GM18507 (cell line): ENCODE measurements at regions not wholly inside any gene's neighbourhood (a gene's known extent, or its start where the extent isn't known, plus 50 kb on each side); places are given as distances from the start of the nearest gene placed in this dataset.
"Not testable (repeated sequence)": the region's sequence is repeated elsewhere in the genome, so short reads cannot be mapped to it uniquely, and the experiment has no call there.

Experiments
- DNase-seq: peaks from one replicate; pipeline ENCODE4 v3.0.0; 2011; ENCODE audit warnings: low read depth; ENCODE audit not compliant: insufficient read length; ENCODE audit errors: extremely low spot score
- FAIRE-seq: peaks from 2 replicates; lab custom pipeline; 2011; peaks lifted over from hg19 to GRCh38; lab: Jason Lieb, UNC

DNA sequence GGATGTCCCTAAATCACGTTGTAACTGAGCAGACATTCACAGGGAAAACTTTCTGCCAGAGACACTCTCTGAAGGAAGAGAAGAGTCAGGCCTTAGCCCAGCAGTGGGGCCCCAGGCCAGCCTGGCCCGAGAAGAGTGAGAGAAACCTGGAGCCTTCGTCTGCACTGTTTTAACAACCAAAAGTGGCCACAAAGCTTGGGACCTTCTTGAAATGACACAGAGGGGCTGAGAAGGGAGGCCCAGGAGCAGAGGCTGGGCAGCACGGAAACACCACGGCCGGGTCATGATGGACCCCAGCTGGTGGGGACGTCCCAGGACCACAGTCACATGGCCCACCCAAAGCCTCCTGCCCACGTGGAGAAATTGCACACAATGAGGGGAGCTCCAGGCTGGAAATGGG is 126.8 kb upstream of the THBS2 start:
- DNase-seq (no peak), FAIRE-seq (no peak)

DNA sequence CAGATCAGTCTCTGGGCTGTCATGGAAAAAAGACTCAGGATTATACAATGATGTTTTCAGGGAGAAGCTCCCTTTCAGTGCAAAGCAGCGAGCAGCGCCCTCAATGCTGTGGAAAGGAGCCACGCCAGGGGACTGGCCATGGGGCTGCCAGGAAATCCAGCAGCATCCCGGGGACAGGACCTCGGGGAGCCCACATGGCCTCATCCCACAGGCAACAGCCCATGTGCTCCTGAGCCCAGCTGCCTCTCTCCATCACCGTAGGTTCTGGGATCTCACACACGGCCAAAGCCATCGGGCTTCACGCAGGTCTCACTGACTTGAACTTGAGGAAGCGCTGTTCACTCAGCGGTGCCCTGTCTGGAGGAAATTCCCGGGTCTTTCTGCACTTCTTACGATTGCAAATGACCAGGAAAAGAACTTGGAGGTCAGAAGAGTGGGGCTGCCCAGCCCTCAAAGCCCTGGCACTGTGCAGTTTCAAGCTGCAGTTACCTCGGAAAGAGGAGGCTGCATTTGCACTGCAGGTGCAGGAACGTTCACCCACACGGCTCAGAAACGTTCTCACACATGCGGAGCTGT is 125.9 kb upstream of the THBS2 start:
- DNase-seq: no peak
- no peak for FAIRE-seq

DNA sequence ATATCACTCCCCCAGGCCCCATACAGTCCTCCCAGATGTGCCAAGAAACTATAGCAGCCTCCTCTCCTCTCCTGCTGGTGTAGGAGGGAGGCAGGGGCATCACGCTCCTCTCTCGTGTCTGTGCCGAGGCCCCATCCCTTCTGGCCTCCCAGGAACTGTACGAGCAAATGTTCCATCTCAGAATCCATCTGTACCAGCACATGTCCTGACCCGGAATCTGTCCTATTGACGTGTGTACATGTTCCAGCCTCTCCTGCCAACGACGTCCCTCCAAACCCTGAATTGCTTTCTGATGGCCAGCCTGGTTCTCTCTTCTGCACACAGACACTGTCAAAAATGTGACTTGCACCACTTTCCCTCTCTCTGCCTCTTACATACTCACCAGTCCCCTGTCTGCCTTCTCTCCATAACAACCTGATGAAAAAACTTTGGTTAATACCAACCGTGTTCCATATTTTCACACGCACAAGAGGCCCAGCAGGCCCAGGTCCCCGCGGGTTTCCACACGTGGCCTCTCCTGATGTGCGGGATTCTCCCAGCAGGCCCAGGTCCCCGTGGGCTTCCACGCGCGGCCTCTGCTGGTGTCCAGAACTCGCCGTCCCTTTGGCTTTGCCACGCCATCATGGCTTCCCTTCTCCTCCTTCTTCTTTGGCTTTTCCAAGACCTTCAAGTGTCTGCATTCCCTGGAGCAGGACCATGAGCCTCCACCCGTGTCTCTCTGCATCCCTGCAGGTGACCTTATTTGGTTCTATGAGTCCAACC is 125.2 kb upstream of the THBS2 start:
- DNase-seq (no peak), FAIRE-seq (no peak)

DNA sequence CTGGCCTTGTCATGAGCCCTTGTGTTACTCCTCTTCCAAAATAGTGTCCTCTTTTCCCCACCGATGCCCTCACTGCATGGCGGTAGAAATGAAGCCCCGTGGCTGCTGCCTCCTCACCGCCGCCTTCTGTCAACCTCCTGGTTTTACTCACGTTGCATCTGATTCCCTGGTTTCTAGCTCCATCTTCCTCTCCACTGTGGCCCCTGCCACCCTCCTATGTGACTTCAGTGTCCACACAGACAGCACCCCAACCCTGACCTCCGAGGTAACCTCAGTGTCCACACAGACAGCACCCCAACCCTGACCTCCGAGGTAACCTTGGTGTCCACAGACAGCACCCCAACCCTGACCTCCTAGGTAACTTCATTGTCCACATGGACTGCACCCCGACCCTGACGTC is 122.8 kb upstream of the THBS2 start:
- FAIRE-seq: no peak
- no peak for DNase-seq

DNA sequence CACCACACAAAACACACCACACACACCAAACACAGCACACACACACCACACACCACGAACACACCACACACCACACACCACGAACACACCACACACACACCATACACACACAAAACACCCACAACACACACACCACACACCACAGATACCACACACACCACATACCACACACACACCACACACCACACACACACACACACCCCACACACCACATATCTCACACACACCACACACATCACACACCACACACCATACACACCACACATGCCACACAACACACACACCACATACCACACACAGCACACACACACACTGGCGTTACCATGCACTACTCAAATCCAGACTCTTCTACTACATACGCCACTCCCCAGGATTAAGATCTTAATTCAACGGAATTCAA is 118.9 kb upstream of the THBS2 start:
- FAIRE-seq (no peak), DNase-seq (no peak)

DNA sequence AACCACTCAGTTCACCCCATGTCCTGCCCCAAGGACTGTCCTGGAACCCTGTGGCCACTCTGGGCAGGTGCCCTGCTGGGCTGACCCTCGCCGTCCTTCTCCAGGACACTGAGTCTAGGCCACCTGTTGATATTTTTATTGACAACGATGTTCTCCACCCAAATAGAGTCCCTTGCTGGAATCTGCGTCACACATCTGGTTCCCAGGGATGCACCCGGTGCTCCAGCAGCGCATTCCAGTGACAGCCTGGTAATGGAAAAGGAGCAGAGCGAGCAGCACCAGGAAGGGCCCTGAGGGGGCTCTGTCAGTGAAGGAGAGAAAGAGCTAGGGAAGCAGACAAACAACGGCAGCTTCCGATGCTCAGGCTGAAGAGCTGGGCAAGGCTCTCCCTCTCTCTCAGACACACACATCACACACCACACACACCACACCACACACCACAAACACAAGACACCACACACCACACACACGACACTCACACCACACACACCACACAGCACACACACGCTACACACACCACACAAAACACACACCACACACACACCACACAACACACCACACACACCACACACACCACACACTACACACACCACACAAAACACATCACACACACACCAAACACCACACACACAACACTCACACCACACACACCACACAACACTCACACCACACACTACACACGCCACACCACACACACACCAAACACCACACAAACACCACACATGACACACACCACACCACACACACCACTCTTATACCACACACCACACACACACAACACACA is 117.9 kb upstream of the THBS2 start:
- DNase-seq (no peak), FAIRE-seq (peak; percentile 26)

DNA sequence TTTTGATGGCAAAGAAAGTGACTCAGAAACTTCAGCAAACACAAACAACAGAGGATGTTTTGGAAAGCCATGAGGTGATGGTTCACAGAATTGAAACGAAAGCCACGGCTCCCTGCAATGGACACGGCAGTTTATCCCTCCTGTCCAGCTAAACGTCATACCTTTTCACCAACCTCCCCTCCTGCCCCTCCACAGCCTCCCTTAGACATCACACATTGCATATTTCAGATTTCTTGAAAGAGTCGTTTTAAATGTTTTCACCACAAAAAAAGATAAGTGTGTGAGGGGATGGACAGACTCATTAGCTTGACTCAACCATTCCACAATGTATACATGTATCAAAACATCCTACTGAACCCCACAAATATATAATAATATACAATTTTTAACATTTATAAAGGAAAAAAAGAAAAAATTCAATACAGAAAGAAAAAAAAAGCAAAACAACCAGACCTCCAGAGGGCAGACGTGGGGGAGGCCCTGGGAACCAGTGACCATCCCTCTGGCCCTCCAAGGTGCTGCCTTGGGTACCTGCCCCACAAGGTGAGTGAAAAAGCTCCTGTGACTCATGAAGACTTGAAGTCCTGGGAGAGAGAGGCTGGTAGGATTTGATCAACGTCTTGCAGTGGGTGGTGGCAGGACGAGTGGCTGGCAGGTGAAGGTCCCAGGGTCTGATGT is 117.2 kb upstream of the THBS2 start:
- FAIRE-seq (no peak), DNase-seq (no peak)

DNA sequence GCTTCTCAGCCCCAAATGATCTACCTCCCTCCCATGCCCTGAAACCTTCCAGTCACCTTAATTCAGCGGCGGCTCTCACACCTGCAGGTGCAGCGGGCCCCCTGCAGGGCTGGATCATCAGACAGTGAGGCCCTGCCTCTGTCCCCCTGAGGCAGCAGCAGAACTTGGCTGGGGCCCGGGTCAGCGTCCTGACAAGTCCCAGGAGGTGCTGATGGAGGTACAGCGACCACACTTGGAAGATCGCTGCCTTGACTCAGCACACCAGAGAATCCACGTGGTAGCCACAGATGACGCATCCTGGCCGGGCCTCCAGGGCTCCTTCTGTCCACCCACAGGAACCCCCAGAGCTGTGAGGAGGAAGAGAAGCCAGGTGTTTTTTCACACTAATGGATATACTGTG is 116.4 kb upstream of the THBS2 start:
- DNase-seq (no peak), FAIRE-seq (no peak)

DNA sequence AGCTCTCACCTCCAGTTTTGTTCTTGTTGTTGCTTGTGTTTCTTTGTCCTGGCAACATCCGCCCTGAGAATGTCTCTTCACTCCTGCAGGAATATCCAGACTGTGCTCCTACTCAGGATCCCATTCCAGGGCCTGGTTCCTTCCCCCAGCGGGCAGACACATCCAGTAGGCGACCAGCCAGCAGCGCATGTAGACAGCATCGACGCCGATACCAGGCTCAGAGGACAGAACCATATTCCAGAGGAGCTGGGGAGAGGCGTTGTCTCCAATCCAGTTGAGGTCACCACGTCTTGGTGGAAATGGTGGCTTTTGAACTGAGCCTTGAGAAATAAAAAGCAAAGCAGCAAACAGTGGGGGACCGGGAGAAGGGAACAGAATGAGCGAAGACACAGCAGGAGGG is 114.6 kb upstream of the THBS2 start:
- DNase-seq: no peak
- FAIRE-seq: no peak

DNA sequence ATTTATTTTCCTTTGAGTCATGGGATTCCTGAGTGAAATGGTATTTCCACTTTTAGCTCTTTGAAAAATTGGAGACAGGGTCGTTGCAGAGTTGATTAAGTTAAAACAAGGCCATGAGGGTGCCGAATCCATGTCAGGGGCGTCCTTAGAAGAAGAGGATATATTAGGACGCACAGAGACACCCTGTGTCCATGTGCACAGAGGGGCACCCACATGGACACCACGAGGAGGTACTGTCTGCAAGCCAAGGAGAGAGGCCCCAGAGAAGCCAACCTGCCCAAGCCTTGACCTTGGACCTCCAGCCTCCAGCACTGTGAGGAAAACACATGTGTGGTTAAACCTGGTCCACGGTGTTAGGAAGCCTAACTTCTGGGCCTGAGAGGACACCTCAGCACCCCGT is 113.9 kb upstream of the THBS2 start:
- no peak for DNase-seq

DNA sequence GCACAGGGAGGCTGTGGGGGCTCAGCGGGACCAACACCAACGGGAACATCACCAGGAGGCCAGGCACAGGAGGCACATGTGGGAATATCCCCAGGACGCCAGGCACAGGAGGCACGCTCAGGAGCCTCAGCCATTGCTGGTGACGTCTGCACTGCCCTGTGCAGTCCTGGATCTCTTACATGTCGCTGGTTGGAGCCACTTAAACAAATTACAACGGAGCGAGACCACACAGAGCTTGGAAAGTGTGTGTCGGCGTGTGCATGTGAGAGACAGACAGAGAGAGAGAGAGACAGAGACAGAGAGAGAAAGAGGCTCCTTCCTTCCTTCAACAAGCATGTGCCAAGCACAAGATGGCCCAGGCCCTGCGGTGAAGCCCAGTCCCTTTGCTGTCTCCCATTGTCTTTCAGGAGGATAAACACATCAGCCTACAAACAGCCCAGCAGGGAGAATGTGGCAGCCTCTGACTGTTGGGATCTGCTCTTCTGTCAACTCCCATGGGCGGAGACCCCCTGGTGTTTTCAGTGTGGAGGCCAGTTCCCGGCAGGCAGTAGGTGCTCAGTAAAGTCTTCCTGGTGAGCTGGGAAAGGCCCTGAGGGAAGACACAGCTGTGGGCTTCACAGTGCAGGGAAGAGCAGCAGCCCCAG is 112.7 kb upstream of the THBS2 start:
- no peak for DNase-seq
- FAIRE-seq: no peak

More for the DNA sequence above, 113.9 kb upstream of the THBS2 start:
- no peak for FAIRE-seq

DNA sequence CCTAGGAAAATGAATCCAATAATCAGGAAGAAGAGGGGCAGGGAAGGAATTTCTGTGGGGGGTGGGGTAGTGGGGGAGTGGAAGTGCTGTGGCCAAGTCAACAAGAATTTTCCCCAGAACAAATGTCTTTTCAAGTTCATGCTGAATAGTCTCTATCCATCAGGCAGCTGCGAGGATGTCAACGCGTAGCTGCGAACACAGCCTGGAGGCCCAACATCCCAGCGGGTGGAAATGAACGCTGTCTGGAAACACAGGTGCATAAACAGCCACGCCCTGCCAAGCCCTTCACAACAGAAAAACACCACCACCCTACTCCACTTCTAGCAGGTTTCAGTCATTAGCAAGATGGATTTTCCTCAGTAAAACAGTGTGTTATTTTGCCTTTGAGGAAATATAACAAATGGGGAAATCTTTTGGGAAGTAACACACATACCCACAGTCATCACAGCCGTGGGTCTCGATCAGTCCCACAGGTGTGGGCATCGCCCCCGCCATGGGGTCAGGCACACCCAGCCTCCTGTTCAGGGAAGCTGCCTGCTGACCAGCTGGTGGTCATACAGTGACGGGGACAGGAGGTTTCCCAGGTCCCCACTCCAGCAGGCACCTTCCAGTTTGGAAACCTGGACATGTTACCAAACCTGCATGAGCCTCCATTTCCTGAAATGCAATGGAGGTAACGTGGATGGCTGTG is 112.1 kb upstream of the THBS2 start:
- no peak for FAIRE-seq
- no peak for DNase-seq

DNA sequence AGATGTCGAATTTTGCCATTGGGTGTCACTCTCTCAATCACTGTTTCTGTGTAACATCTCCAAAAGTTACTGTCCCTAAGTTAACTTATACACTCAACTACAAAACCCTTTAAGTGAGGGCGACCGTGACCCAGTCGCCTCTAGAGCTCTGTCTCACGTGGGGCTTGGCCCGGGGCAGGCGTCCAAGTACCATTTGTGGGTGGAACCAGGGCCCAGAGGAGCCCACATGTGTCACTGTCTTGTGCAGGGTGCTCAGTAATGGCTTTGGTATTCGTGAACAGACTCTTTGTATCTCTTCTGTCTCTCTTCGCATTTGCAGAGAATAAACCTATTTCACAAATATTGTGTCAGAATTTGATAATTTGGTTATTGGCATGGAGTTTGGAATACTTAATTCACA is 109.9 kb upstream of the THBS2 start:
- FAIRE-seq (no peak), DNase-seq (no peak)

DNA sequence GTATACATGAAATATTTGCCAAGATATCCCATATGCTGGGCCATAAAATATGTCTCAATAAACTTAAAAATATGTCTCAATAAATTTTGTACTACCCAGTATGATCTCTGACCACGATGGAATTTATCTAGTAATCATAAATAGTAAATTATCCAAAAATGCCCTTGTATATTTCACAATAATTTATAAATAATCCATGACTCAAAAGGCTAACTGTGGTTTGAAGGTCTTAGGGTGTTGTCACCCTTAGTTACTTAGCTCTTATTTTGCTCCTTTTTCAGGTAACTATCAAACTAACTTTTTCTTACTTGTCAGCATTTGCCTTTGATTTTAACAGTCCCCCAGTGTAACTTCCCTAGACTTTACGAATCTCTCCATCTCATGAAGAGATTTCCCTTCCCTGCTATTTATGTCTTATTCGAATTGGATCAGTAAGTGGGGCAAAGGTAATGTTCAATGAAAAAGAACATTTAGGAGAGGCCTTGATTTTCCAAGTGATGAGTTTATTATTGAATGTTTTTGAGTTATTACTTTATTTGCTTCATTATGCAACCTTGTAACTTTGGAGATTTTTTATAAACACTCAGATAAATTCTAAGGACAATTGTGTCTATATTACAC is 109.0 kb upstream of the THBS2 start:
- DNase-seq: no peak
- no peak for FAIRE-seq

DNA sequence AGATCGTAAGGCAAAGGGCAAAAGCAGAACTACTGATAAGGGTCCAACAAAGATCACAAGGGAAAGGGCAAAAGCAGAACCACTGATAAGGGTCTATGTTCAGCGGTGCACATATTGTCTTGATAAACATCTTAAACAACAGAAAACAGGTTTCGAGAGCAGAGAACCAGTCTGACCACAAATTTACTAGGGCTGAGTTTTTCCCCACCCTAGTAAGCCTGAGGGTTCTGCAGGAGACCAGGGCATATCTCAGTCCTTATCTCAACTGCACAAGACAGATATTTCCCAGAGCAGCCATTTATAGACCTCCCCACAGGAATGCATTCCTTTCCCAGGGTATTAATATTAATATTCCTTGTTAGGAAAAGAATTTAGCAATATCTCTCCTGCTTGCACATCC is 101.4 kb upstream of the THBS2 start:
- not testable (repeated sequence) for FAIRE-seq, DNase-seq

DNA sequence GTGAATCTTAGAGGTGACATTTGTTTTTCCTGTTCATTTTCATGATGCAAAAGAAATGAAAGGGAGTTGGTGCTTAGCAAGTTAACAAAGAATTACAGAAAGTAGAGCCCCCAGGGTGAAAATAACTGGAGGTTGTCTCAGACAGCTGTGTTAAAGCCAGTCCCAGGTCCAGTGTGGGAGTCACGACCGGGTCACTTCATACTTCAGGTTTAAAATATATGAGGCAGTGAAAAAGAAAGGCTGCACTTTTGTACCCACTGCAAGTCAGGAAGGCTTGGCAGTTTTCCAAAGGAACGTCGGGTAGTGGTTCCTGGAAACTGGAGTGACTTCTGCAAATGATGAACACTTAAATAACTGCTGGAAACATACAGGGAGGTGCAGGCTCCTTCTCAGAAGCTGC is 91.5 kb upstream of the THBS2 start:
- FAIRE-seq (no peak), DNase-seq (no peak)

DNA sequence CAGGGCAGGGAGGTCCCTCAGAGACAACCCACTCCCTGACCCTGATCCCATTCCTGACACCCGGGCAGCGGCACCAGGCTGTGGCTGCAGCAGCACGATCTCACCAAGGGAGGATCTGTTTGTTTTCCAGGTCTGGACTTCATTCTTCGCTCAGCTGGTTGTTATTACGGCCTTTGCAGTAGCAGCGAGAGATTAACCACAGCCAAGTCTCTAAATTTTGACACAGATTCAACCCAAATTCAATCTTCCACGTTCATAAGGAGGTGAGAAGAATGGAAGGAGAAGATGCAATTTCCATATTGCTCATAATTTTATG is 91.1 kb upstream of the THBS2 start:
- FAIRE-seq (no peak), DNase-seq (no peak)

DNA sequence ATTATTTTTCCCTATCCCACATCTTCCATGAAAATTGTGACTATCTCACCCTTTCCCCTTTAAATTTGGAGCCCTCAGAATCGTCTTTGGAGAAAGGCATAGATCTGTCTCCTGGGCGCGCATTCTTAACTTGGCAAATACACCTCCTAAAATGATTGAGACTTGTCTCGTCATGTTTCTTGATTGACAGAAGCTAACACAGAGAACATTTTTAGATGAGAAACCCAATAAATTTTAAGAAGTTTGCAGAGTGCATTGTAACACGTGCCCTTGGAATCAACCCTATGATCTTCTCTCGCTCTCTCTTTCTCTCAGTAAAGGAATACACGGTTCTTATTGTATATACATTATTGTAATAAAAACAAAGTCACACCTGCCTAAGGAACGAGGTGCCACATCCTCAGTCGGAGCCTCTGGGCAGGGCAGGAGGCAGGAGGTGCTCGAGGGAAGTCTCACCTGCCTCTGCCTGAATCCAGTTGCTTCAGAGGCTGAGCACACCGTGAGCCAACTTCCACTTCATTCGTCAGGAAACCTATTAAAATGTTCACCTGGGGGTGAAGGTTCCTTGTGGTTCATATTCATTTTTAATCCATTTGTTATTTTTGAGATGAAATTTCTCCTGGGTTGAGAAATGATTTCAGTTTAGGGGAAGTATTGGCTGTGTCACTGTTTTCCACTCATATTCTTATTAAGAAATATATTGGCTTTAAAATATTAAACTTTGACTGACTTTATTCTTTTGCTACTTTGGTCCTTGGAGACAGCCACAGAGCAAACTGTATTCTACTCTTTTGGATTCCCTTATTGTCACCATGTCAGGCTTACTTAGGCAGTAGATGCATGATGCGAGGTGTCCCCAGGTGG is 90.5 kb upstream of the THBS2 start:
- FAIRE-seq (no peak), DNase-seq (no peak)
